ENCODE measurements at regions not wholly inside any gene's neighbourhood (a gene's known extent, or its start where the extent isn't known, plus 50 kb on each side); places are given as distances from the start of the nearest gene placed in this dataset.

DNA sequence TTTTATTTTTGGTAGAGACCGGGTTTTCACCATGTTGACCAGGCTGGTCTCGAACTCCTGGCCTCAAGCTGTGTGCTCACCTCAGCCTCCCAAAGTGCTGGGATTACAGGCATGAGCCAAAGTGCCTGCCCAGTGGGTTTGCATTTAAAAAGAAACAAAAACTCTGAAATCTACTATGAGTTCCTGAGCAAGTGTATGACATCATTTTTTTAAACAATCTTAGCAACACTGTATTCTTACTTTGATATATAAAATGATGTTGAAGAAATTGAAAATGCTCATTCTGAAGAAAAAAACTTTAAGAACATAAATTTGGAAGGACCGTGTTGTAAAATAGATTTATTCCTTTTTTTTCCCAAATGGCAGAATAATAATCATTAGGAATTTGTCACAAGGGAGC, 1199.7 kb downstream of the DIAPH3 start:
- TF ChIP-seq TAF1 (IDR thresholded peaks at IDR 0.05; ENCODE audit: low read depth, low read length) = no peak
- no peak for TF ChIP-seq POLR2A (IDR thresholded peaks at IDR 0.05; ENCODE audit: low read depth, low read length)
- TF ChIP-seq POLR2AphosphoS5 (IDR thresholded peaks at IDR 0.05; ENCODE audit: low read depth, low read length) = no peak

All from GM12891 (cell line).